ENCODE measurements at regions not wholly inside any gene's neighbourhood (a gene's known extent, or its start where the extent isn't known, plus 50 kb on each side); places are given as distances from the start of the nearest gene placed in this dataset.

DNA sequence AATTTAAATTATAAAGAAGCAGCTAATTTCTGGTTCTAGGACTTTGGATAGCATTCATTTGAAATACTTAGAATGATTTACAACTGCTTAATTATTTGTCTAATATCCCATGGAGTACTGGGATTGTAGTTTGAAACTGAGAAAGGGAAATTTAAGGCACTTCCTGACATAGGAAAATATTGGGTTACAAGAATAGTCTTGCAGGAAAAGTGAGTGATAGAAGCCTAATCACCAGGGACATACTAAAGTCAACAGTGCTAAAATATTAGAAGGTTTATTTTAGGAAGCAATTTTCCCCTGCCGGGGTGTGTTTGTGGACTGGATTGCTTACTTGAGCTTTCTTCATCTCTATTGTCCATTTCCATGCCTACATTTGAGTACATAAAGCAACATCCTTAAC, 661.6 kb downstream of the ADGRL2 start:
- no peak for DNase-seq

DNA sequence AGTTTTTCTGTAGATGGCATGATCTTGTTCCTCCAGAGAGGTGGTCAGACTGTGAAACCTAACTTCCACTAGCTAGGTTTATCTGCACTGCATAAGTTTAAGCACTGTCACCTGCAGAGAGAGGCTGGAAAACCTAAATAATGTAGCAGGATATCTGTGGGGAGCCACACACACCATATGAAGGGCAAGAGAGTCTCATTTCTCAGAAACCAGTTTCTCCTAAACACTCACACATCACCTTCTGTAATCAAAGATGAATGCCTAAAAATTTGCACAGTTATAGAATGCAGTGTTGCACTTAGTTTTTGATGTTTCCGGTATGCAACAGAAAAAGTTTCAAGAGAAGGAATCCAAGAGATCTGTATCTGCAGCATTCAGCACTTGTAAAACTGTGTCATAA, 654.6 kb downstream of the ADGRL2 start:
- no peak for DNase-seq

DNA sequence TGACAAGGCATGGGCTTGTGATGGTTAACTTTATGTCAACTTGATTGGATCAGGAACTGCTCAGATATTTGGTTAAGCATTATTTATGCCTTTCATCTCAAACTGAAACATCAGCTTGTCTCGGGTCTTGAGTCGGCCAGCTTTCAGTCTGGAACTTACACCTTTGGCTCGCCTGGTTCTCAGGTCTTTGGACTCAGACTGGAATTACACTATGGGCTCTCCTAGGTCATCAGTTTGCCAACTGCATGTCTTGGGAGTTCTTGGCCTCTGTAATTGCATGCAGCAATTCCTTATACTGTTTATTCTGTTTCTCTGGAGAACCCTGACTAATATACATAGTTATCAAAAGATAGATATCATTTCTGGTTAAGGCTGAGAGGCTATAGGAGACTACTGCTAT, 653.7 kb downstream of the ADGRL2 start:
- no peak for DNase-seq

DNA sequence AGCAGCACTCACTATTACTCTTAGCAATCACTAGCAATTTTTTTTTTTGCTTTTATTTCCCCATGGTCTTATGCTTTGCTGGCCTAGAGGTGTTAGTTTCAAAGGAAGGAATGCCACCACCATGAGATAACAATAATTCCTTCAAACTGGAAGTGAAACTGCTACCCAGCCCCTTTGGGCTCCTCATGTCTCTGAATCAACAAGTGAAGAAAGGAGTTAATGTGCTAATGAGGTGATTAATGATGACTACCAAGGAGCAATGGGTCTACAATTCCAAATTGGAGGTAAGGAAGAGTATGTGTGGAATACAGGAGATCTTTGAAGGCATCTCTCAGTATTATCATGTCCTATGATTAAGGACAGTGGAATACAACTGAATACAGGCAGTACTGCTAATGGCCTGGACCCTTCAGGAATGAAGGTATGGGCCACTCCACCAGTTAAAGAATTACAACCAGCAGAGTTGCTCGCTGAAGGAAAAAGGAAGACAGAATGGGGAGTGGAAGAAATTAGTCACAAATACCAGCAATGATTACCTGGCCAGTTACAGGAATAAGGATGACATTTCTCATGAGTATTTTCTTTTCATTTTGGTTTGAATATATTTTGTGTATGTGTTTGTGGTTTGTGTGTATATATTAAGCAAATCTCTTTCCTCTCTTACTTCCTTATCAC, 652.9 kb downstream of the ADGRL2 start:
- DNase-seq, result no peak

DNA sequence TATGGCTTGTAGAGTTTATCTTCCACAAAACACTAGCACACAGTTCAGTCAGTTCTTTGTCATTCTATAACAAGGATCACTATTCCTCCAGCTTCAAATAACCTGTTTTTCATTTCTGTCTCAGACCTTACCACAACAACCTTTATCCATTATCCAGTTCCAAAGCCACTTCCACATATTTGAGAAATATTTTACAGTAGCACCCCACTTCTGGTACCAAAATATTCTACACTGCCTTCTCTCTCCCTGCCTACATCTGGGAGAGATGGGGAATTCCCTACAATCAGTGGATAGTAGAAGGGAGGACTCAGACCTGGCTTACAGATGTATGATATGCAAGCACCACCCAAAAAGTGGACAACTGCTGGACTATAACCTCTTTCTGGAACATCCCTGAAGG, 651.4 kb downstream of the ADGRL2 start:
- no peak for DNase-seq

DNA sequence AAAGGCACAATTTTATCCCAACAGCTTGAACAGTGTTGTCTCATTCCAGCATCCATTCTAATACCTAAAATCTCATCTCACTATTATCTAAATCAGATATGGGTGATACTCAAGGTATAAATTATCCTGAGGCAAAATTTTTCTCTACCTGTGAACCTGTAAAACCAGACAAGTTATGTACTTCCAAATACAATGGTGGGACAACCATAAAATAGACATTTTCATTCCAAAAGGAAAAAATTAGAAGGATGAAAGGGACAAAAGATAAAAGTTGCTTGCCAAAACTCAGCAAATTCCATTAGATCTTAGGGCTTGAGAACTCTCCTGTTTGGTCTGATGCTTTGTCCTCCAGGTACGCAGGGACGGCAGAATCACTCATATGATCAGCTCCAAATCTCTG, 650.5 kb downstream of the ADGRL2 start:
- no peak for DNase-seq

DNA sequence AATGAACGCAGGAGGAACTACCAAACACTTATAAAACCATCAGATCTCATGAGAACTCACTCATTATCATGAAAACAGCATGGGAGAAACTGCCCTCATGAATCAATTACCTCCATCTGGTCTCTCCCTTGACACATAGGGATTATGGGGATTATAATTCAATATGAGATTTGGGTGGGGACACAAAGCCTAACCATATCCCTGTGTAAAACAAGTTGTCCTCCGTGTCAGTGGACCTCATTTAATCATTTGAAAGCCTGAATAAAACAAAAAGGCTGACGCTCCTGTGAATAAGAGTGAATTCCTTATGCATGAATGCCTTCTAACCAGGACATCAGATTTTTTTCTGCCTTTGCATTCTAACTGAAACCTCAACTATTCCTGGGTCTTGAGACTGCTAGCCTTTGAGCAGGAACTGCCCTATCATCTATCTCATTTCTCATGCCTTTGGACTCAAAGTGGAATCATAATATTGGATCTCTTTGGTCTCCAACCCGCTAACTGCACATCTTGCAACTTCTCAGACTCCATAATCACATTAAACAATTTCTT, 648.8 kb downstream of the ADGRL2 start:
- DNase-seq, result no peak

DNA sequence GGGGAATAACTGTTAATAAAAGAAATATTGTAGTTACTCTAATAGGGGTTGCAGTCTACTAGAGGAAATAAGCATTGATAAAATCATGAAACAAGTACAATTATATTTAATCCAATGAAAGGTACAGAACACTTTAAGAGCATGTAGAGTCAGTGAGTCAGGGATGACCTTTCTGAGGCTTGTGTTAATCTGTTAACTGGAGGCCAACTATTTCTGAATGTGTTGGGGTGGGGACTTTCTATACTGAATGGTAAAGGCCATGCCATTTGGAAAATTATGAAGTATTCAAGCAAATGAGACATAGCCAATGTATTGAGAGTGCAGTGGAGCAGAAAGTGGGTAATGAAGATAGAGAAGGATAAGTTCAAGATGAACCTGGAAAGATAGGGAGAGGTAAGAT, 646.2 kb downstream of the ADGRL2 start:
- no peak for DNase-seq

DNA sequence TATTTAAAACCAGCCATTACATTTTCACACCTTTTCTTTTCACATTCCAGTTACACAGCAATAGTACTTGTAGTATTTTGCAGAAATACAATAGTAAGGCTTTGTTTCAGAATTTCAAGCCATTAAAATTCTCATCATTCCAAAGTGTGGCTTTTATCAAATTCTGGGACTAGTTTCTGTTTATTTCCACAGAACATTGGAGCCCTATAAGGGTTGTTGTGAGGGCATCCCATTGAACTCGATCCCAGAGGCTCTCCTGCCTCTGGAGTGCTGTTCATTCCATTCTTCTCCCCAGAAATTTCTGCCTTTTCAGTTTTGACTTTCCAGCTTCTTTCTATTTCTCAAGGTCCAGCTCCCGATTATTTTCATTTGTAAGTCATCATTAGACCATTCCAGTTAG, 645.5 kb downstream of the ADGRL2 start:
- DNase-seq, result no peak

DNA sequence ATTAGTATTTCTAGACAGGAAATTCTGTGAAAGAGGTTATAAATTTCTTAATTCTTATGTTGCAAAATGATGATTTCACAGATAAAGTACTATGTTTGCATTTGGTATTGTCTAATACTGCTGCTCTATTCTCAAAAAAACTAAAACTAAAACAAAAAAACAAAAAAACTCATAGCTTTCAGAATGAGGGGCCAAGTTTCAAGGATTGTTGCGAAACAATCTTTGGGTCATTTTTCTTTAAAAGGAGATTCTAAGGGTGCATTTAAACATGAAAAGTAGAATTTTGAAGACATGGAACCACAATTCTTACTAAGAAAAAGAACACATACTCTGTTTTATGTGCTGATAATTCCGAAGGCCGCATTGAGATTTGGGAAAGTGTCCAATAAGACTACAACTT, 645.1 kb downstream of the ADGRL2 start:
- DNase-seq, result no peak

DNA sequence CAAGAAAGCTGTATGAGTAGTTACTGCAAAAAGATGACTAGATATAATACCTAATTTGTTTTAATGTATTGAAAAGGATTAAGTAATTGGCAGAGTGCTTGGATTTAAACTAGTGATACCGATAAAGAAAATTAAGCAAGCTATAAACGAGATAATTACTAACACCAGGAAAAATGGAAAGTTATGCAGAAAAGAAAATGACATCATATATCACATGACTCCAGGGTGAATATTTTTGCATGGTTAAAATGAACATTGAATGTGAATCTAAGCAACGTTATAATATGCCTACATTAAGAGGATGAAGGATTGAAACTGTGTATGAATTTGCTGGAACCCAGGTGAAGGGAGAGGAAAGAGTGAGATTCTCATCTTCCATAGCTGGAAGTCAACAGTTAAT, 644.4 kb downstream of the ADGRL2 start:
- no peak for DNase-seq

DNA sequence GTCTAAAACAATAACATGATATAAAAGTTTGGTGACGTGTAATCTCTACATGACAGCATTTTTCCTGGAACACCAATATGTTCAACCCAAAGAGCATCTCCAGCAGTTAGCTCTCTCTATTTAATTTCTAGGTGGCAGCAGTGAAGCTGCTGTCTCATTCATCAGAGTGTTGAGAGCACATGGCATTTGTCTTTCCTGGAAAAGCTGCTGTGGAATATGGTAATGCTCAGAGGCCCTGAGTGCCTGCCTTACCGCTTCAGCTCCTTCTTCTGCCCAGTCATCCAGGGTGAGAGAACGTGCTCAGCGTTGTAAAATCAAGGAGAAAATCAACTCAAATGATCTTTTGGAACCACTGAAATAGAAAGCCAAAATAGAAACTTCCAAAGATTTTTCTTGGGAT, 640.7 kb downstream of the ADGRL2 start:
- no peak for DNase-seq

DNA sequence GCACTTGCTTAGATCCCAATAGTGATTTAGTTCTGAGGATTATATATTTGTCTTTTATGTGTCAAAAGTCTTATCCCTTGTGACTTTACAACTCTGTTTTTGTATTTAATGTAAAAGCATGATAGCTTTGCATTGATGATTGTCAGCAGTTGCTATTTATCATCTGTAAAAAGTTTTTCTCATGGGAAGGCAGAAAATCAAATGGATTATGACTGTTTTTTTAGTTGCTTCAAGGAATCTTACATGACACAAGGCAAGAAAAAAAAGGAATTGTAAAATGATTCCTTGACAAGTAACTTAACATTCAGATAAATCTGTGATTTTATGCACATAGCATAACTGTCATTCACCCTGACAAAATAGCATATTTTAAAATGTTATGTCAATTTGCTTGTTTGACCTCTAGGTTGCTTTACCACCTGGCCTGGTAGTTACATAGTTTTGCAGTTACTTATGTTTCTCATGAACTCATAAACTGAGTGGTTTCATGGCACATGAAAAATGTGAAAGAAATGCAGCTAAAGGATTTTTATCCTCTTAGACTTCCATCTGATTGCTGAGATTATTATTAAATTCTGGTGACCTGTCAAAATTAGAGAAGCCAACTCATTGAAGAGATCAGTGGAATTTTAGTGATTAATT, 622.6 kb downstream of the ADGRL2 start:
- DNase-seq, result no peak

DNA sequence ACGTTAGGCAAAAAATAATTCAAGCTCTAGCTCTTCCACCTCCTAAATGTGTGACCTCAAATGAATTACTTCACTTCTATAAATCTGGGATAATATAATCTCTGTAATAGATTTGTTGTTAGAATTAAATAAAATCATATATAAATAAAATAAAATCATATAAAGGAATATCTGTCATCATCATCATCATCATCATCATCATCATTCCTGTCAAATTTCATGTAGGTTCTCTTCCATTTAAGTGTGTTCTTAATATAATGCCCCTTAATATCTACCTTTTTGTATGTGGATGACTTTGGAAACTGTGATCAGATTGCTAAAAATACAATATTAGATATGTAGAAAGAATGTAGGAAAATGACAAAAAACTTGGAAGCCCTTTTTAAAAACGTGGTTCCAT, 621.0 kb downstream of the ADGRL2 start:
- no peak for DNase-seq

DNA sequence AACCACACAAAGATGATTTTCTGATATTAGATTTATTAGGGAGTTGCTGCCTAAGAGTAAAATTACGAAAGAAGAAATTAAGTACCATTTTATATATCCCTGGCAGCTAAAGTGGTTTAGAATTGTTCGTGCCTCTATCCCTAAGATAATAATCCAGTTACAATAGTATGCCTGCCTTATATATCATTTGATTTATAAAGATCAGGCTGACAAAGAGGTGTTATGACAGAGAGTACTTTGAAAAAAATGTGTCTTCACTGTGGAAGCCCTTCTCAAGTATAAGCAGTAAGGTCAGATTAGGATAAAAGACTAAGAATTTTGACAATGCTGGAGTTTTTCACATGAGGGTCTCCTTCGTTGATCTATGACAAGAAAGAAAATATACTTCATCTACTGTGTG, 619.9 kb downstream of the ADGRL2 start:
- no peak for DNase-seq

DNA sequence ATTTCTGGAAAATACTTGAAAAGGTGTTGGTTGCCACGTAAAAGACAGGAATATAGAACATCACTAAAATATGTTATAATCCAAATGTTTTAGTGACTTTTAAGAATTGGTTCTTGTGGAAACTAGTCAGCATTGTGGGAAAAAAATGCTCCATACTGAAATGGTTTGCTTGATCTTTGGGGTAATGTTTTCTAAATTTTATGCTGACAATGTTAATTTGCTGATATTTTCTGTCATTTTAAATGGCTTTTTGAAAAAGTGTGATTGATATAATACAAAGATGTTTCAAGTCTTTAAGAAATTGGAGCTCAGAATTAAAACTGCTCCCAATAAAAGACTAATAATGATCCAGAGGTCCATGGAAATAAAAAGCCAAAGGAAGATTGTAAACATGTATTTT, 610.9 kb downstream of the ADGRL2 start:
- no peak for DNase-seq

DNA sequence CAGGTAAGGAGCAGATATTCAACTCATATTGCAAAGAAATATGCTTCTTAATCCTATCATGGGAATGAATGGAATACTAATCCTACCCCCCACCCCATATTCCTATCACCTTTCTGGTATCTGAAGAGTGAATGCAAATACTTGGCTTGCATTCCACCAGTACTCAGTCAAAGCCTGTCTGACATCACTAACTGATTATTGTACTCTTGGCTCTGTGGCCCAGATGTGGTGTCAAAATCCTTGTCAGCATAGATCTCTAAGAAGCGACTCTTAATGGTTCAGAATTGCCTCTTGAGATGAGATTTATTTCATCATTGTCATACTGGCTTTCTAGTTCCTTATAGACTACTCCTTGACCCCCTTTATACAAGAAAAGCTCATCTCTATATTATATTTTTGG, 604.6 kb downstream of the ADGRL2 start:
- DNase-seq, result no peak

DNA sequence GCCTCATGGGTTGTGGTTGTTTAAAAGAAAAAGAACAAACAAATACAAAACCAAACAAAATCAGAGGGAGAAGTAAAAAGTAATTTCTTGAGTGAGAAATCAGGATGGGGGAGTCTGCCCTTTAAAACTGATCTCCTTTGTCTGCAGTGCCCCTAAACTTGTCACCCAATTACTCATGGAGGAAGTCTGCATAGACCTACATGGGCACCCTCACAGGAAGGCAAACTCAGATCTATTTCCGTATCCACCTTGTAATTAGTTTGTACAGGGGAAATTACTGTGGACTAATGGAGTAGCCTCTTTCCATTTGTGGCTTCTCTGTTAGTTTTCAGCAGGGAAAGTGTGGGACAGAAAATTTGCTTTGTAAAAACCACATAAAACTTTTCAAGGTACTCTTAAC, 600.4 kb downstream of the ADGRL2 start:
- no peak for DNase-seq

DNA sequence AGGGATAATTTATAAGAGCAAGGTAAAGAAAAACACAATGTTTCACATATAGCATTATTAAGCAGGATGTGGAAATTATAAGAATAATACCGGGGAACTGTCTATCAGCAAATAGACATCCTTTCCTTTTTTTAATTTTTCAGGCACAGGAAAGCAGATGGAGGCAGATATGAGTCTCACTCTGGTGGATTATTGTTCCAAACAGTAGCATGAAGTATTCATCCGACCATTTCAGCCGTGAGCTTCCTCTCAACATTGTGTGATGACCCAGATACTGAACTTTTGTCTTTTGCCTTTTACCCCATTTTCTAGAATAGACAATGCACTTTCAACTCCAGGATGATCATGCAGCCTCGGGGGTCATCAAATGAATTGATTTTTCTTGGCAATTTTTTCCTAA, 599.8 kb downstream of the ADGRL2 start:
- DNase-seq, result no peak

DNA sequence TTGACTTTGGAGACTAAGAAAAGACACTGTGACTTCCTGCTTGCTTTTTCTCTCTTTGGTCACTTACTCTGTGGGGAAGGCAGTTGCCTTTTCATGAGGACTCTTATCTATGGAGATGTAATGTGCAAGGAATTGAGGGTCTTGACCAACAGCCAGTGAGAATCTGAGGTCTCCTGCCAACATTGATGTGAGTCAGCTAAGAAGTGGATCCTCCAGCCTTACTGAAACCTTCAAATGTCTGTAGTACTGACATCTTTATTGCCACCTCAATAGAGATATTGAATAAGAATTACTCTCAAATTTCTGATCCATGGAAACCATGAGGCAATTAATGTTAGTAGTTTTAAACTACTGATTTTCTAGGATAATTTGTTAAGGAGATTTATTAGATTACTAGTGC, 598.4 kb downstream of the ADGRL2 start:
- DNase-seq, result no peak

DNA sequence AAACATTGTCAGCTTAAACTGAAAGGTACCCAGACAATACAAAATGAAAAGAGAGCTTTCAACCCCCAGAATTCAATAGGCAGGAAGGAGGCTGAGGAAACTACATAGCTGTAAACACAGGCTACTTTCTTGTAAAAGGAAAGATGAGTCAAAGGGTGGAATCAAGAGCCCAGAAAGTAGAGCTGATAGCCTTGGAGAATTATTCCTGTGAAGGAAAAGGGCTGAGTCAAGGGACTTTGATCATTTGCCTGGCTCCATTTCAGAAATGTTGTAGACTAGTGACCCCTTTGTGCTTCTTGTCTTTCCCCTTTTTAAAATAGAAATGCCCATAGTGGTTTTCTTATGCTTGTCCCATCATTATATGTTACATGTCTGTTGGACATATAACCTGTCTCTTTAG, 597.6 kb downstream of the ADGRL2 start:
- no peak for DNase-seq

DNA sequence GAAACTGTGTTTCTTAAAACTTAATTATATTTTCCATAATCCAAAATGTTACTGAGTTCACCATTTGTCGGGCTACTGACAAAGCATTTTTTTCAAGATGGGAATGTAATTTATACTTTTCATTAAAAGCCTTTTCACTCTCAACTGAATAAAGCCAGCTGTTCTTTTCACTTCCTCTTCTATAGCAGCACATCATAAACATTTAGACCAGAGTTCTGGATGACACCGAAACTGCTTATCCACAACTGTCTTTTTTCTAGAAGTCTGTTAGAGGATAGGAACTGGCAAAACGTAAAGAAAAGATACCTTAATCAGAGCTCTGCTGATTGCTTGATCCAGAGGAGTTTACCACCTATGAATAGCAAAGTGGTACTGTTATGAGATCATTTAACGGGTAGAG, 594.7 kb downstream of the ADGRL2 start:
- DNase-seq, result no peak

DNA sequence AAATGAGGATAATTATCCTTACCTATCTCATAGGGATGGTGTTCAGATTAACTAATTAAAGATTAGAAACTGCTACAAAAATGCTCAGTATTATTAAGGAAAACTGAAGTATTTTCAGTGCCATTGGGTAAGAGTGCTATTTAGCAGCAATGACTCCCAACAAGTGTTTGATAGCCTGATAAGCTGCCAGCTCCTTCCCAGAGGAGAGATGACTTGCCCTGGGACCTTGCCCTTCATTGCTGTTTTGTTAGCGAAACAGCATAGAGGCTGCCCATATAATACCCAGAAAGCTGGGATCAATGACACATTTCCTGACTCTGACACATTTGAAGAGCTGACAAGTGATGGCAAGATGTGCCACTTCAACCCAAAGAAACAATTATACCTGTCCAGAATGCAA, 592.2 kb downstream of the ADGRL2 start:
- no peak for DNase-seq

DNA sequence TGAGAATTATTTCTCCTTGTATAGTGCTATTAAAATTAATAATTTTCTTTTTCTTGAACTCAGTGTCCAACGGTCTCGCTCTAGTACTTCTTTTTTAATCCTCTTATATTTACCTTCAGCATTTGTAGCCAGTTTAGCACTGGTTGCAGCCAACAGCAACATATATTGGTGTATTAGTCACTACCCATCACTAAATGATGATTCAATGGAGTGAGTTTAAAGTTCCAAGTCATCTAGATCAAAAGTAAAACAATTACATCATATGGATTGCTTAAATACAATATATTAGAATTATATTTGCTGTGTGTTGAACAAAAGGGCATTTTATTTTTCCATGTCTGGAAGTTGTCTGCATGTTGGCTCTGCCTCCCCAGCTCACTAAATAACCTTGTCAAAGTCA, 591.8 kb downstream of the ADGRL2 start:
- DNase-seq, result no peak

DNA sequence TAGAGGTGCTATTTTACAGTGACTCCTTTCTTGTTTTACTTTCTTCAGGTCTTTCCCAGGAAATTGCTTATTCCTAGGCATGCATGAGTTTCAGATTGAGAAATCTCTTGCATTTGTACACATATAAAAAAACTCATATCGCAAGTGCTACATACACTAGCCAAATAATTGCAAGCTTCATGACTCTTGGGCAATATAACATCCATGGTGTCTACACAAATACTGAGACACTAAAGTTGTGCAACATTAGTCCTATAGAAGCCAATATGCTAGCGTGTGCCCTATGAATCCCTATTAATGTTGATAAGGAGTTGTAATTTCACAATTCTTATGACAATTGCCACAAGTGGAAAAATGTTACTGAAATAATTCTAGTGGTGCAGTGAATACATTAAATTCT, 591.0 kb downstream of the ADGRL2 start:
- no peak for DNase-seq
